ENCODE measurements at regions not wholly inside any gene's neighbourhood (a gene's known extent, or its start where the extent isn't known, plus 50 kb on each side); places are given as distances from the start of the nearest gene placed in this dataset.

GRCh38 chr3:94416768-94417167 is 353.9 kb downstream of the NSUN3 start:
- H3K4me1 ChIP-seq: no peaks in the 10 kb centered on the region
- no peaks in the 10 kb centered on the region for H3K27me3 ChIP-seq
- no peaks in the 10 kb centered on the region for H3K9me3 ChIP-seq
- DNase-seq: no peak
- no peaks in the 10 kb centered on the region for H3K36me3 ChIP-seq
- H3K4me3 ChIP-seq: no peak overlapping the region
- no peak overlapping the region for H3K27ac ChIP-seq
- TF ChIP-seq POLR2A (IDR thresholded peaks at IDR 0.05) (no peak), CTCF (IDR thresholded peaks at IDR 0.05) (no peak)

DNA sequence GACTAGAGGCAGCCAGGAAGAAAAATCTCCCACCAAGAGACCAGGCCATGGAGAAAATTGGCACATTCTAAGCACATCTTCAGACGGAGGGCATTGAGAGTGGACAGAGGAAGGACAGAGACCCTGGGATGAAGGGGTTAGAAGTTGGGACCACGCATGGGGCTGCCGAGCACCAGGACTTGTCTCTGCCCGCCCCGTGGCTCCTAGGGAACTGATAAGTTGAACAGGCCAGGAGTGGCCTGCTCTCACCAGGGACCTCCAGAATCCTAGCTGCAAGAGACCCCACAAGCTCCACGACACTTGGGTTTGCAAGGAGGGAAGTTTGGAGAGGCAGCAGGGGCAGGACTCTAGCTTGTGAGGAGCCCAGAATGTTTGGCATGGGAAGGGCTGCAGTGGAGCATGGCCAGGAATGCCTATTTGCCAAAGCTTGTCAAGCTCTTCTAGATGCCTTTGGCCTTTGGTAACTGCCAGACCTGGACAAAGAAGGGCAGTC is 355.1 kb downstream of the NSUN3 start:
- no peaks in the 10 kb centered on the region for H3K9me3 ChIP-seq
- no peaks in the 10 kb centered on the region for H3K36me3 ChIP-seq
- H3K4me1 ChIP-seq: no peaks in the 10 kb centered on the region
- no peaks in the 10 kb centered on the region for H3K27me3 ChIP-seq
- no peak for TF ChIP-seq CTCF (IDR thresholded peaks at IDR 0.05)
- no peak for TF ChIP-seq POLR2A (IDR thresholded peaks at IDR 0.05)
- H3K4me3 ChIP-seq: no peak overlapping the region
- no peak overlapping the region for H3K27ac ChIP-seq
- no peak for DNase-seq

DNA sequence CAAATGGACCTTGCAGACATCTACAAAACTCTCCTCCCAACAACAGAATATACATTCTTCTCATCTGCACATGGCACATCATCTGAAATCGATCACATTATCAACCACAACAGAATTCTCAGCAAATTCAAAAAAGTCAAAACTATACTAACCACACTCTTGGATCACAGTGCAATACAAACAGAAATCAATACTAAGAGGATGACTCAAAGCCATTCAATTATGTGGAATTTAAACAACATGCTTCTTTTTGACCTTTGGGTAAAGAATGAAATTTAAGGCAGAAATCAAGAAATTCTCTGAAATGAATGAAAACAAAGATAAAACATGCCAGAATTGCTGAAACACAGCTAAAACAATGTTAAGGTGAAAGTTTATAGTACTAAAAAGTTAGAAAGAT is 358.1 kb downstream of the NSUN3 start:
- H3K27me3 ChIP-seq: no peaks in the 10 kb centered on the region
- no peak overlapping the region for H3K27ac ChIP-seq
- H3K9me3 ChIP-seq: no peaks in the 10 kb centered on the region
- no peak overlapping the region for H3K4me3 ChIP-seq
- no peak for TF ChIP-seq POLR2A (IDR thresholded peaks at IDR 0.05)
- TF ChIP-seq CTCF (IDR thresholded peaks at IDR 0.05): no peak
- no peaks in the 10 kb centered on the region for H3K36me3 ChIP-seq
- no peaks in the 10 kb centered on the region for H3K4me1 ChIP-seq
- no peak for DNase-seq

- no peaks in the 10 kb centered on the region for H3K9me3 ChIP-seq
- H3K27me3 ChIP-seq: no peaks in the 10 kb centered on the region
- no peak for TF ChIP-seq CTCF (IDR thresholded peaks at IDR 0.05)
- TF ChIP-seq POLR2A (IDR thresholded peaks at IDR 0.05): no peak
- no peaks in the 10 kb centered on the region for H3K36me3 ChIP-seq
- no peak overlapping the region for H3K27ac ChIP-seq
- H3K4me3 ChIP-seq: no peak overlapping the region
- no peaks in the 10 kb centered on the region for H3K4me1 ChIP-seq
- DNase-seq: no peak
Observed at GRCh38 chr3:94423578-94423977, 360.7 kb downstream of the NSUN3 start.

- Histone ChIP-seq H3K4me3 (no peak overlapping the region), H3K9me3 (no peaks in the 10 kb centered on the region), H3K36me3 (no peaks in the 10 kb centered on the region), H3K27me3 (no peaks in the 10 kb centered on the region), H3K27ac (no peak overlapping the region), H3K4me1 (no peaks in the 10 kb centered on the region)
- TF ChIP-seq CTCF (IDR thresholded peaks at IDR 0.05): no peak
- no peak for DNase-seq
Observed at GRCh38 chr3:94429517-94429916, 366.7 kb downstream of the NSUN3 start.
